HG03108 (cell line): ENCODE measurements at regions not wholly inside any gene's neighbourhood (a gene's known extent, or its start where the extent isn't known, plus 50 kb on each side); places are given as distances from the start of the nearest gene placed in this dataset.

Experiments
- ATAC-seq: cut with Tn5 transposase; IDR thresholded peaks from one replicate; pipeline ENCODE4 v1.9.1; 2021; ENCODE audit warnings: moderate library complexity; ENCODE audit not compliant: unreplicated experiment

DNA sequence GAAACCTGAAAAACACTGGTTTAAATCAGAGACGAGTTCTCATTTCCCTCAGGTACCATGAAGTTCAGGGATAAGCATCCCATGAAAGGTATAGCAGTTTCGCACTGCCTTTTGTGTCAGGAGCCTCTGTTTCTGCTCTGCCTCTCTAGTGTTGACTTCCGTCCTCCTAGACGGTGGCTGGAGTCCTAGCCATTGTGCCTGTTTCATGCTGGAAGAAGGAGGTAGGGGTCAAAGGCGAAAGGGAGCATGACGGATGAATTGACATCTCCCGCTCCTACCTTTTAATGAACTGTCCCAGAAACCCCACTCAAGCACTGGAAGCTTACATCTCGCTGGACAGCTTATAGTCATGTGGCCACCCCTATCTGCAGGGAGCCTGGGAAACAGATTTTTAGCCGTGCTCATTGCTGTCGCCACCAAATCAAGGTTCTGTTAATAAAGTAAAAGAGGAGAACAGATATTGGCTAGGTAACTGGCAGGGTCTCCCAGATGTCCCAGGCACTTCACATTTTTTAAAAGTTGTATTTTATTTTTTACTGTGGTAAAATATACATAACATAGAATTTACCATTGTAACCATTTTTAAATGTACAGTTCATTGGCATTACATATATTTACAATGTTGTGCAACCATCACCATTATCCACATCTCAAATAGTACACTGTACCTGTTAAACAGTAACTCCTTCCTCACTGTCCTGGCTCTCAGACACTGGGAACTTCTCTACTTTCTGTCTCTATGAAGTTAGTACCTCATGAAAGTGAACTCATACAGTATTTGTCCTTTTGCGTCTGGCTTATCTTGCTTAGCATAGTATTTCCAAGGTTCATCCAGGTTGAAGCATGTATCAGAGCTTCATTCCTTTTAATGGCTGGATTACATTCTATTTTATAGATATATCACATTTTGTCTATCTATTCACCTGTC lies 55.0 kb upstream of the CTLA4 start:
- ATAC-seq: no peak

DNA sequence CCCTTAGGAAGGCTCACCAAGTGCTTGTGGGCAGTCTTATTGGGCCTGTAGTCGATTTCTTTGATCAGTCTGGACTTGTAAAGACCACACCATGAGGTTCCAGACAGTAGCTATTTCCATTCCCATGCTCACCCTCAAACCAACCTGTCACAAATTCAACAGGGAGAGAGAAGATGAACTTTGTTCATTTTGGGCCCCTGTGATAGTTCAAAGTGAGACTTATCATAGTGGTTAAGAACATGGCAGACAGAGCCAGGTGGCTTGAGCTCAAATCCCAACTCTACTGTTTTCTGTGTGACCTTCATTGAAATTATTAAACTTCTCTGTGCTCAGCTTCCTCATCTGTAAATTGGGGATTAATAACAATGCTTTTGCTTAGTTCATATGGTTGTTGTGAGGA lies 53.9 kb upstream of the CTLA4 start:
- no peak for ATAC-seq

DNA sequence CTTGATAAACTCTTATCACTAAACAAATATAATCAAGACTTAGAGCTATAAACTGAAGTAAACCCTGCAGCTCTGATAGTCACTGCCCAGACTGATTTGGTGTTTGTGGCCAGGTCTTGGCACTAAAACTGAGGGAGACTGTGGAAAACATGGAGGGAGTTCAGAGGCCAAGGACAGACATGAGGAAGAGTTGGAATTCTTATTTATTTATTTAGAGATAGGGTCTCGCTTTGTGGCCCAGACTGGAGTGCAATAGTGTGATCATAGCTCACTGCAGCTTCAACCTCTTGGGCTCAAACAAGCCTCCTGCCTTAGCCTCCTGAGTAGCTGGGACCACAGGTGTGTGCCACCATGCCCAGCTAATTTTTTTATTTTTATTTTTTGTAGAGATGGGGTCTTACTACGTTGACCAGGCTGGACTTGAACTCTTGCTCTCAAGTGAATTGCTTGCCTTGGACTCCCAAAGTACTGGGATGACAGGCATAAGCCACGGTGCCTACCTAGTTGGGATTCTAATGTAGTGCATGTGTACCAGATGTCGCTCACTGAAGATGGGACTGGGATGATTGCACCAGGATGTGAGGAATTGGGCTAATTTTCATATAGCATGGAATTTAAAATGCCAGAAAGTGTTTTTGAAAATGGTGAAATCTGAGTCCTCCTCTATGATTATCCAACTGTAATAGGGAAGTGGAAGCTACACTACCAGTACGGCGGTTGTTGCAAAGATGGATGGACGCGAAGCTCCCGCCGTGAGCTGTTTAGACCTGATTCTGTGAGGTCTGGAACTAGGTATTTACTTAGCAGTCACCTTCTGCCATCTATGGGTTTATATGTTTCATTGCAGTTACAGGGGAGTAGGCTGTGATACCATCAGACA lies 52.7 kb upstream of the CTLA4 start:
- peak; percentile 54 for ATAC-seq

DNA sequence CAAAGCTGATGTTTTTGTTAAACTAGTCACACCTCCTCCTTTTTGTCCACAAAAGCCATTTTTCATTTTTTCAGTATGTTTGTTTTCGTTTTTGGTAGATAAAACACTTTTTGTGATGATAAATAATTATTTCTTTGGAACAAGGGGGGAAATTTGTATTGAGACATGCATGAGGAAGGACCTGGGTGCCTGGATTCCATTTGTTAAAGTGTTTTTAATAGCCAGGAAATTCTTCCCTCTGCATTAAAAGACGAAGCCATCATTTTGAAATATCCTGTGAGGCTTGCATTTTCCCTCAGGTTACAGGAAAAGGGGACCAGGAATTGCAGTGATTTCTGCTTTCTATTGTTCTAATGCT lies 52.1 kb upstream of the CTLA4 start:
- ATAC-seq: no peak

DNA sequence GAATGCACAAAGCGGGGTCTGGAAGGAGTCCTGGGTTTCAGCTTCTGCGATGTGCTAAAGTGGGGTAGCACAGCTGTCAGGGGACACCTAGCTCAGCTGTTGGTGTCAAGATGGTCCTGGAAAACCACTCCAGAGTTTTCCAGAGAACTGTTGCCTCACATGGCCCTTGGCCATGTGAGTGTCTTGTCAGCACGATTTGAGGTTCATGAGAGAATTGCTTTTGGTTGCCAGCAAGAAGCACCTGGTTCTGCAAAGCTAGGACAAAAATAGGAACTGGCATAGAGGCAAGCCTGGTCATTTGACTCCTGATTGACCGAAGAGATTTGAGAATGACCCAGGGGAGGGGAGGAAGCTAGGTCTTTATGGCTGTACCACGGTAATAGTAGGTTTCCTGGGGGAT lies 50.4 kb upstream of the CTLA4 start:
- ATAC-seq: no peak
